Neural cell (in vitro differentiated cells): ENCODE measurements at regions not wholly inside any gene's neighbourhood (a gene's known extent, or its start where the extent isn't known, plus 50 kb on each side); places are given as distances from the start of the nearest gene placed in this dataset.

ENCODE experiments used
- H2AFZ ChIP-seq: fragments of 200-600, 300-800 bp; sonication (generic), shearing (Covaris generic); 2 replicates; pipeline ENCODE4 v1.6.0; 2014; ENCODE audit warnings: low read depth, mild to moderate bottlenecking, antibody characterized with exemption, low read length, moderate library complexity
- H3F3A ChIP-seq: fragments of 200-600 bp; shearing (Covaris generic); 2 replicates; pipeline ENCODE4 v1.6.1; 2016; ENCODE audit warnings: mild to moderate bottlenecking, moderate library complexity, mixed read lengths, antibody characterized with exemption, low read length; ENCODE audit not compliant: insufficient read depth, poor library complexity, severe bottlenecking
- H3K27ac ChIP-seq: fragments of 200-600, 300-800 bp; sonication (generic), shearing (Covaris generic); 2 replicates; pipeline ENCODE4 v1.5.1; 2014; ENCODE audit warnings: mild to moderate bottlenecking, low read length, moderate library complexity
- H3K27me3 ChIP-seq: fragments of 300-800, 200-600 bp; sonication (generic), shearing (Covaris generic); 2 replicates; pipeline ENCODE4 v1.6.0; 2014; ENCODE audit warnings: mild to moderate bottlenecking, low read depth, low read length, moderate library complexity; ENCODE audit not compliant: insufficient read depth
- H3K36me3 ChIP-seq: fragments of 300-800, 200-600 bp; sonication (generic), shearing (Covaris generic); 2 replicates; pipeline ENCODE4 v1.5.1; 2014; ENCODE audit warnings: mild to moderate bottlenecking, antibody characterized with exemption, low read length, moderate library complexity; ENCODE audit not compliant: insufficient read depth
- H3K4me2 ChIP-seq: fragments of 300-800, 200-600 bp; sonication (generic), shearing (Covaris generic); 2 replicates; pipeline ENCODE4 v1.6.0; 2014; ENCODE audit warnings: mild to moderate bottlenecking, low read length
- H3K4me3 ChIP-seq: fragments of 300-800, 200-600 bp; sonication (generic), shearing (Covaris generic); 2 replicates; pipeline ENCODE4 v1.5.1; 2014; ENCODE audit warnings: mild to moderate bottlenecking, low read length, moderate library complexity
- H3K79me2 ChIP-seq: fragments of 200-600 bp; shearing (Covaris generic); replicated peaks from 2 replicates; pipeline ENCODE4 v1.6.0; 2014; ENCODE audit warnings: mild to moderate bottlenecking, low read length, moderate library complexity; ENCODE audit not compliant: insufficient read depth
- H3K9ac ChIP-seq: fragments of 300-800, 200-600 bp; sonication (generic), shearing (Covaris generic); 2 replicates; pipeline ENCODE4 v1.6.1; 2016; ENCODE audit warnings: mild to moderate bottlenecking, low read length, mixed read lengths
- H3K9me2 ChIP-seq: fragments of 200-600 bp; shearing (Covaris generic); 2 replicates; pipeline ENCODE4 v1.6.1; 2016; ENCODE audit warnings: mild to moderate bottlenecking, low read length, mixed read lengths; ENCODE audit not compliant: insufficient read depth
- H3K9me3 ChIP-seq: fragments of 200-600, 300-800 bp; sonication (generic), shearing (Covaris generic); 2 replicates; pipeline ENCODE4 v1.6.1; 2016; ENCODE audit warnings: mild to moderate bottlenecking, mixed run types, low read length, moderate library complexity, mixed read lengths
- H4K20me1 ChIP-seq: fragments of 200-600 bp; shearing (Covaris generic); 2 replicates; pipeline ENCODE4 v1.6.1; 2016; ENCODE audit warnings: mild to moderate bottlenecking, mixed run types; ENCODE audit not compliant: insufficient read depth
- EP300 ChIP-seq: fragments of 450-650 bp; conservative IDR thresholded peaks from 2 replicates; pipeline ENCODE4 v1.6.1; 2014; ENCODE audit warnings: antibody characterized with exemption, mild to moderate bottlenecking, moderate library complexity; ENCODE audit not compliant: poor library complexity, severe bottlenecking
- EZH2 ChIP-seq: fragments of 200-600, 300-800 bp; shearing (Covaris generic), sonication (generic); IDR thresholded peaks from 2 replicates; pipeline ENCODE4 v1.6.1; 2014; ENCODE audit warnings: antibody characterized with exemption, low read length, borderline replicate concordance, mild to moderate bottlenecking; ENCODE audit not compliant: insufficient read depth, poor library complexity, severe bottlenecking
- MXI1 ChIP-seq: fragments of 450-650 bp; conservative IDR thresholded peaks from 2 replicates; pipeline ENCODE4 v1.6.1; 2014; ENCODE audit warnings: antibody characterized with exemption, mild to moderate bottlenecking; ENCODE audit not compliant: poor library complexity, severe bottlenecking
- POLR2AphosphoS5 ChIP-seq: IDR thresholded peaks from 2 replicates; pipeline ENCODE4 v1.6.1; 2012
- RAD21 ChIP-seq: fragments of 450-650 bp; conservative IDR thresholded peaks from 2 replicates; pipeline ENCODE4 v1.6.1; 2014; ENCODE audit warnings: antibody characterized with exemption, mild to moderate bottlenecking, moderate library complexity
- SMC3 ChIP-seq: fragments of 450-650 bp; conservative IDR thresholded peaks from 2 replicates; pipeline ENCODE4 v1.6.1; 2014; ENCODE audit warnings: antibody characterized with exemption, mild to moderate bottlenecking, moderate library complexity; ENCODE audit not compliant: poor library complexity
- TAF1 ChIP-seq: IDR thresholded peaks from 2 replicates; pipeline ENCODE4 v1.6.1; 2012; ENCODE audit warnings: low read depth
- TF ChIP-seq, protein P1 (sequence below): fragments of 450-650 bp; IDR thresholded peaks from 2 replicates; pipeline ENCODE4 v1.5.1; 2014; ENCODE audit warnings: antibody characterized with exemption, mild to moderate bottlenecking, moderate library complexity; ENCODE audit not compliant: poor library complexity, severe bottlenecking
- TF ChIP-seq, protein P2 (sequence below): IDR thresholded peaks from 2 replicates; pipeline ENCODE4 v1.6.1; 2012; ENCODE audit warnings: borderline replicate concordance

DNA sequence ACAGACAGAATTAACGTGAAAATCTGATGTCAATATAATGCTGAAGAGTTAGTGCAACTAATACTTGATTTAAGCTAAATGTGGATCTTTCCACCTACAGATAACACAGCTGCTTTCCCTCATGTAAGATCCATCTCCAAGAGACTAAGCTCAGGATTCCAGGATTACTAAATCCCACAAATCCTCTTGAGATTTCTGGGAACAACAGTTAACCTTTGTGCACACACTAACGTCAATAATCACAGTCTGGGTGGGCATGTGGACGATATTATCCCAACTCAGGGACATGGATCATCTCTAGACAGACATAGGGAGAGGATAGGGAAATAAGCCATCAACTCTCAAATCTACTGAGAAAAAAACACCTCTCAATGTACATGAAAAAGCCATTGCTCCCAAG, 432.6 kb downstream of the SATB2 start:
- no peaks in the 10 kb centered on the region for H3K27me3 ChIP-seq
- H3K79me2 ChIP-seq, result no peaks in the 10 kb centered on the region
- no peaks in the 10 kb centered on the region for H3K36me3 ChIP-seq
- no peaks in the 10 kb centered on the region for H3F3A ChIP-seq
- H3K9ac ChIP-seq, result no peak overlapping the region
- H3K4me3 ChIP-seq, result no peak overlapping the region
- TF ChIP-seq SMC3 (no peak), RAD21 (no peak), POLR2AphosphoS5 (no peak), TAF1 (no peak), EZH2 (no peak), EP300 (no peak), MXI1 (no peak)
- TF ChIP-seq, protein P1, sequence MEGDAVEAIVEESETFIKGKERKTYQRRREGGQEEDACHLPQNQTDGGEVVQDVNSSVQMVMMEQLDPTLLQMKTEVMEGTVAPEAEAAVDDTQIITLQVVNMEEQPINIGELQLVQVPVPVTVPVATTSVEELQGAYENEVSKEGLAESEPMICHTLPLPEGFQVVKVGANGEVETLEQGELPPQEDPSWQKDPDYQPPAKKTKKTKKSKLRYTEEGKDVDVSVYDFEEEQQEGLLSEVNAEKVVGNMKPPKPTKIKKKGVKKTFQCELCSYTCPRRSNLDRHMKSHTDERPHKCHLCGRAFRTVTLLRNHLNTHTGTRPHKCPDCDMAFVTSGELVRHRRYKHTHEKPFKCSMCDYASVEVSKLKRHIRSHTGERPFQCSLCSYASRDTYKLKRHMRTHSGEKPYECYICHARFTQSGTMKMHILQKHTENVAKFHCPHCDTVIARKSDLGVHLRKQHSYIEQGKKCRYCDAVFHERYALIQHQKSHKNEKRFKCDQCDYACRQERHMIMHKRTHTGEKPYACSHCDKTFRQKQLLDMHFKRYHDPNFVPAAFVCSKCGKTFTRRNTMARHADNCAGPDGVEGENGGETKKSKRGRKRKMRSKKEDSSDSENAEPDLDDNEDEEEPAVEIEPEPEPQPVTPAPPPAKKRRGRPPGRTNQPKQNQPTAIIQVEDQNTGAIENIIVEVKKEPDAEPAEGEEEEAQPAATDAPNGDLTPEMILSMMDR, result no peak
- TF ChIP-seq, protein P2, sequence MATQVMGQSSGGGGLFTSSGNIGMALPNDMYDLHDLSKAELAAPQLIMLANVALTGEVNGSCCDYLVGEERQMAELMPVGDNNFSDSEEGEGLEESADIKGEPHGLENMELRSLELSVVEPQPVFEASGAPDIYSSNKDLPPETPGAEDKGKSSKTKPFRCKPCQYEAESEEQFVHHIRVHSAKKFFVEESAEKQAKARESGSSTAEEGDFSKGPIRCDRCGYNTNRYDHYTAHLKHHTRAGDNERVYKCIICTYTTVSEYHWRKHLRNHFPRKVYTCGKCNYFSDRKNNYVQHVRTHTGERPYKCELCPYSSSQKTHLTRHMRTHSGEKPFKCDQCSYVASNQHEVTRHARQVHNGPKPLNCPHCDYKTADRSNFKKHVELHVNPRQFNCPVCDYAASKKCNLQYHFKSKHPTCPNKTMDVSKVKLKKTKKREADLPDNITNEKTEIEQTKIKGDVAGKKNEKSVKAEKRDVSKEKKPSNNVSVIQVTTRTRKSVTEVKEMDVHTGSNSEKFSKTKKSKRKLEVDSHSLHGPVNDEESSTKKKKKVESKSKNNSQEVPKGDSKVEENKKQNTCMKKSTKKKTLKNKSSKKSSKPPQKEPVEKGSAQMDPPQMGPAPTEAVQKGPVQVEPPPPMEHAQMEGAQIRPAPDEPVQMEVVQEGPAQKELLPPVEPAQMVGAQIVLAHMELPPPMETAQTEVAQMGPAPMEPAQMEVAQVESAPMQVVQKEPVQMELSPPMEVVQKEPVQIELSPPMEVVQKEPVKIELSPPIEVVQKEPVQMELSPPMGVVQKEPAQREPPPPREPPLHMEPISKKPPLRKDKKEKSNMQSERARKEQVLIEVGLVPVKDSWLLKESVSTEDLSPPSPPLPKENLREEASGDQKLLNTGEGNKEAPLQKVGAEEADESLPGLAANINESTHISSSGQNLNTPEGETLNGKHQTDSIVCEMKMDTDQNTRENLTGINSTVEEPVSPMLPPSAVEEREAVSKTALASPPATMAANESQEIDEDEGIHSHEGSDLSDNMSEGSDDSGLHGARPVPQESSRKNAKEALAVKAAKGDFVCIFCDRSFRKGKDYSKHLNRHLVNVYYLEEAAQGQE, result no peak
- no peaks in the 10 kb centered on the region for H4K20me1 ChIP-seq
- H3K9me2 ChIP-seq, result no peaks in the 10 kb centered on the region
- H2AFZ ChIP-seq, result no peak overlapping the region
- no peaks in the 10 kb centered on the region for H3K9me3 ChIP-seq
- no peak overlapping the region for H3K27ac ChIP-seq
- H3K4me2 ChIP-seq, result no peak overlapping the region

DNA sequence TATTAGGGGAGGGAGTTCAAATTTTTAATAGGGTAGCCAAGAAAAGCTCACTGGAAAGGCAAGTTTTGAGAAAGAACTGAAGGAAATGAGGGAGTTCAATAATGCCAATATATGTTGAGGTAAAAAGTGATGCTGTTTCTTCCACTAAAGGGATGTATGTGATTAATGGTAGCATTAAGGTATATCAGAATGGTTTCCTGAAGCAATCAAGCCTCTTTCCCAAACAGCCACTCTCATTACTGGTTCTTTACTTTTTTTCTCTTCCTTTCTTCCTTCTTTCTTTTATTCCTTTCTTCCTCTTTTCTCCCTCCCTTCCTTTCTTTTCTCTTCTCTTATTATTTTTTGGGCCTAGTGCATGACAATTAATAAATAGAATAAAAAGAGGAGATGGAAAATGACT, 433.5 kb downstream of the SATB2 start:
- Histone ChIP-seq H3K9me2 (no peaks in the 10 kb centered on the region), H3K4me2 (no peak overlapping the region), H3K36me3 (no peaks in the 10 kb centered on the region), H3K27ac (no peak overlapping the region), H3K79me2 (no peaks in the 10 kb centered on the region), H3K4me3 (no peak overlapping the region), H2AFZ (no peak overlapping the region), H3K9me3 (no peaks in the 10 kb centered on the region), H3K9ac (no peak overlapping the region), H3K27me3 (no peaks in the 10 kb centered on the region), H4K20me1 (no peaks in the 10 kb centered on the region), H3F3A (no peaks in the 10 kb centered on the region)
- no peak for TF ChIP-seq SMC3
- no peak for TF ChIP-seq RAD21
- no peak for TF ChIP-seq EP300
- TF ChIP-seq TAF1, result no peak
- TF ChIP-seq, protein P1, result no peak
- no peak for TF ChIP-seq MXI1
- TF ChIP-seq, protein P2, result no peak
- no peak for TF ChIP-seq EZH2
- no peak for TF ChIP-seq POLR2AphosphoS5
